ENCODE measurements at regions not wholly inside any gene's neighbourhood (a gene's known extent, or its start where the extent isn't known, plus 50 kb on each side); places are given as distances from the start of the nearest gene placed in this dataset.

DNA sequence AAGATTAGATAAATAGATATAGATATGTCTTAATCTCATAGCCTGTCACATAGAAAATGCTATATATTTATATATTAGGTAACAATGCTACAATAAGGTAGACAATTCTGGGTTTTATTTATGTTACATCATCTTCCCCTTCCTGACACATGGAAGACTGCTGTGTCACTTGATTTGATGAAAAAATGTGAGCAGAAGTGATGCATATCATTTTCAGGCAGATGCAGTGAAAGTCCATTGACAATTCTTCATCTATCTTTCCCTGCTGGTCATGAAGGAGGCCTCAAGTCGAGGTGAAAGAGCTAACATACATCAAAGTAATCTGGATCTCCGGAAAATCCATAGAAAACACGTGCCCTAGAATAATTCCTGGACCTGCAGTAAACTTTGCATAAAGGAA, 57.8 kb upstream of the CHD1 start:
- TF ChIP-seq, protein P1, sequence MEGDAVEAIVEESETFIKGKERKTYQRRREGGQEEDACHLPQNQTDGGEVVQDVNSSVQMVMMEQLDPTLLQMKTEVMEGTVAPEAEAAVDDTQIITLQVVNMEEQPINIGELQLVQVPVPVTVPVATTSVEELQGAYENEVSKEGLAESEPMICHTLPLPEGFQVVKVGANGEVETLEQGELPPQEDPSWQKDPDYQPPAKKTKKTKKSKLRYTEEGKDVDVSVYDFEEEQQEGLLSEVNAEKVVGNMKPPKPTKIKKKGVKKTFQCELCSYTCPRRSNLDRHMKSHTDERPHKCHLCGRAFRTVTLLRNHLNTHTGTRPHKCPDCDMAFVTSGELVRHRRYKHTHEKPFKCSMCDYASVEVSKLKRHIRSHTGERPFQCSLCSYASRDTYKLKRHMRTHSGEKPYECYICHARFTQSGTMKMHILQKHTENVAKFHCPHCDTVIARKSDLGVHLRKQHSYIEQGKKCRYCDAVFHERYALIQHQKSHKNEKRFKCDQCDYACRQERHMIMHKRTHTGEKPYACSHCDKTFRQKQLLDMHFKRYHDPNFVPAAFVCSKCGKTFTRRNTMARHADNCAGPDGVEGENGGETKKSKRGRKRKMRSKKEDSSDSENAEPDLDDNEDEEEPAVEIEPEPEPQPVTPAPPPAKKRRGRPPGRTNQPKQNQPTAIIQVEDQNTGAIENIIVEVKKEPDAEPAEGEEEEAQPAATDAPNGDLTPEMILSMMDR (IDR thresholded peaks at IDR 0.05; ENCODE audit: low read depth, low read length, poor library complexity, severe bottlenecking) = no peak
- TF ChIP-seq EZH2phosphoT487 (IDR thresholded peaks at IDR 0.05; ENCODE audit: borderline replicate concordance, low read length) = no peak
